IMR-90 (cell line): ENCODE measurements at regions not wholly inside any gene's neighbourhood (a gene's known extent, or its start where the extent isn't known, plus 50 kb on each side); places are given as distances from the start of the nearest gene placed in this dataset.

Experiments
- ATAC-seq: fragments of 200-7000 bp; cut with Tn5 transposase; 2 replicates; pipeline ENCODE4 v1.9.1; 2020; ENCODE audit warnings: low read depth, mild to moderate bottlenecking, moderate library complexity
- BruUV-seq: library from RNA; stranded (reverse); fragments of 400-500 nt; replicated peaks from 2 replicates; lab custom pipeline; 2021; lab: Mats Ljungman, UMichigan
- CTCF ChIA-PET: fragments of 300-600 bp; formaldehyde crosslinking; extraction: SDS; loops from one replicate; lab custom pipeline; 2021; ENCODE audit warnings: antibody characterized with exemption; lab: Yijun Ruan, JAX
- POLR2A ChIA-PET: fragments of 300-600 bp; sonication (Branson Sonifier 250); formaldehyde crosslinking; loops from one replicate; lab custom pipeline; 2022; ENCODE audit warnings: antibody characterized with exemption; ENCODE audit not compliant: unreplicated experiment; lab: Charles Lee
- DNase-seq: peaks from one replicate; pipeline ENCODE4 v3.0.0; 2013
- H2AFZ ChIP-seq: replicated peaks from 2 replicates; pipeline ENCODE3; 2013; ENCODE audit warnings: low read length, mild to moderate bottlenecking; ENCODE audit not compliant: poor library complexity
- H2AK5ac ChIP-seq: 2 replicates; pipeline ENCODE4 v1.6.1; 2013; ENCODE audit warnings: low read depth, low read length, inconsistent platforms
- H2AK9ac ChIP-seq: replicated peaks from 2 replicates; pipeline ENCODE3; 2013; ENCODE audit warnings: mild to moderate bottlenecking, low read depth, low read length, moderate library complexity; ENCODE audit not compliant: poor library complexity
- H2BK120ac ChIP-seq: 2 replicates; pipeline ENCODE4 v1.6.1; 2013; ENCODE audit warnings: low read depth, low read length, inconsistent platforms
- H2BK15ac ChIP-seq: 3 replicates; pipeline ENCODE4 v1.6.1; 2013; ENCODE audit warnings: low read depth, low read length, inconsistent platforms
- H2BK20ac ChIP-seq: 2 replicates; pipeline ENCODE4 v1.6.1; 2013; ENCODE audit warnings: low read depth, mild to moderate bottlenecking, inconsistent platforms, low read length, moderate library complexity
- H2BK5ac ChIP-seq: 2 replicates; pipeline ENCODE4 v1.6.1; 2013; ENCODE audit warnings: mild to moderate bottlenecking, low read depth, low read length, inconsistent platforms; ENCODE audit not compliant: poor library complexity, severe bottlenecking
- H3K14ac ChIP-seq: replicated peaks from 2 replicates; pipeline ENCODE4 v1.6.1; 2013; ENCODE audit warnings: low read depth, low read length, inconsistent platforms
- H3K18ac ChIP-seq: 2 replicates; pipeline ENCODE4 v1.6.1; 2013; ENCODE audit warnings: low read depth, low read length, control low read depth
- H3K23ac ChIP-seq: 2 replicates; pipeline ENCODE4 v1.6.1; 2013; ENCODE audit warnings: low read depth, low read length, inconsistent platforms
- H3K27ac ChIP-seq: 2 replicates; pipeline ENCODE4 v1.5.1; 2013; ENCODE audit warnings: mild to moderate bottlenecking, control low read depth, low read length; ENCODE audit not compliant: insufficient read depth
- H3K27me3 ChIP-seq: 2 replicates; pipeline ENCODE4 v1.6.1; 2013; ENCODE audit warnings: low read length; ENCODE audit not compliant: control insufficient read depth, insufficient read depth
- H3K36me3 ChIP-seq: 2 replicates; pipeline ENCODE4 v1.6.1; 2013; ENCODE audit warnings: low read length, mixed read lengths; ENCODE audit not compliant: control insufficient read depth, insufficient read depth
- H3K4ac ChIP-seq: 2 replicates; pipeline ENCODE4 v1.6.1; 2013; ENCODE audit warnings: low read depth, low read length, inconsistent platforms
- H3K4me1 ChIP-seq: 2 replicates; pipeline ENCODE4 v1.6.1; 2013; ENCODE audit warnings: low read length, mixed read lengths; ENCODE audit not compliant: control insufficient read depth, insufficient read depth
- H3K4me2 ChIP-seq: 2 replicates; pipeline ENCODE4 v1.6.1; 2013; ENCODE audit warnings: low read depth, mild to moderate bottlenecking, control low read depth, low read length, moderate library complexity
- H3K4me3 ChIP-seq: 2 replicates; pipeline ENCODE4 v1.5.1; 2013; ENCODE audit warnings: low read depth, mild to moderate bottlenecking, control low read depth, low read length, moderate library complexity; ENCODE audit not compliant: insufficient read depth
- H3K56ac ChIP-seq: 2 replicates; pipeline ENCODE4 v1.6.1; 2013; ENCODE audit warnings: low read length, inconsistent platforms; ENCODE audit not compliant: insufficient read depth; ENCODE audit errors: extremely low read depth
- H3K79me1 ChIP-seq, 2 experiments: 2 replicates each; pipeline ENCODE4 v1.6.1; 2013; ENCODE audit warnings: low read length in 2 of 2, inconsistent platforms in 1 of 2, low read depth in 1 of 2
- H3K9ac ChIP-seq: 2 replicates; pipeline ENCODE4 v1.6.1; 2013; ENCODE audit warnings: low read depth, low read length, control low read depth
- H3K9me1 ChIP-seq: 2 replicates; pipeline ENCODE4 v1.6.1; 2013; ENCODE audit warnings: low read length, inconsistent platforms; ENCODE audit not compliant: insufficient read depth
- H3K9me3 ChIP-seq: 2 replicates; pipeline ENCODE4 v1.6.1; 2013; ENCODE audit warnings: low read length; ENCODE audit not compliant: control insufficient read depth, insufficient read depth
- H4K20me1 ChIP-seq: 2 replicates; pipeline ENCODE4 v1.6.1; 2013; ENCODE audit warnings: low read length, inconsistent platforms; ENCODE audit not compliant: insufficient read depth
- H4K5ac ChIP-seq: 2 replicates; pipeline ENCODE4 v1.6.1; 2013; ENCODE audit warnings: mild to moderate bottlenecking, low read depth, low read length, control low read depth
- H4K8ac ChIP-seq, 2 experiments: 2 replicates each; pipeline ENCODE4 v1.6.1; 2013; ENCODE audit warnings: low read depth in 2 of 2, low read length in 2 of 2, control low read depth in 1 of 2, inconsistent platforms in 1 of 2
- H4K91ac ChIP-seq: 2 replicates; pipeline ENCODE4 v1.6.1; 2013; ENCODE audit warnings: low read depth, low read length, inconsistent platforms; ENCODE audit not compliant: insufficient read depth
- MAFK ChIP-seq: IDR thresholded peaks from 2 replicates; pipeline ENCODE4 v1.6.1; 2012; ENCODE audit warnings: low read depth, low read length, improper control_type of control experiment
- MAZ ChIP-seq: IDR thresholded peaks from 2 replicates; pipeline ENCODE4 v1.6.1; 2012; ENCODE audit warnings: low read depth, mild to moderate bottlenecking, low read length, improper control_type of control experiment, moderate library complexity, borderline replicate concordance
- MXI1 ChIP-seq: IDR thresholded peaks from 2 replicates; pipeline ENCODE4 v1.6.1; 2012; ENCODE audit warnings: low read depth, mild to moderate bottlenecking, low read length, moderate library complexity, borderline replicate concordance
- NFE2L2 ChIP-seq: fragments of 150-350 bp; IDR thresholded peaks from 2 replicates; pipeline ENCODE4 v1.6.1; 2016; ENCODE audit warnings: low read depth, mild to moderate bottlenecking, low read length
- POLR2A ChIP-seq: IDR thresholded peaks from 2 replicates; pipeline ENCODE4 v1.6.1; 2012; ENCODE audit warnings: mild to moderate bottlenecking, low read depth, low read length
- RAD21 ChIP-seq: IDR thresholded peaks from 2 replicates; pipeline ENCODE4 v1.6.1; 2012; ENCODE audit warnings: low read length, improper control_type of control experiment
- RFX5 ChIP-seq: IDR thresholded peaks from 2 replicates; pipeline ENCODE4 v1.8.0; 2012; ENCODE audit warnings: low read depth, mild to moderate bottlenecking, low read length, moderate library complexity
- SMC3 ChIP-seq: fragments of 150-350 bp; IDR thresholded peaks from 2 replicates; pipeline ENCODE4 v1.6.1; 2016; ENCODE audit warnings: low read depth, mild to moderate bottlenecking, antibody characterized with exemption, low read length, moderate library complexity
- dilution Hi-C: fragments of 300-500 bp; cut with HindIII; formaldehyde crosslinking; loops from one replicate; pipeline ENCODE4 v1.14.3; 2018; ENCODE audit warnings: low sequenced_read_pairs; ENCODE audit not compliant: unreplicated experiment
- in situ Hi-C: fragments of 300-500 bp; cut with MboI; formaldehyde crosslinking; loops from 3 replicates; pipeline ENCODE4 v1.14.3; 2019; ENCODE audit warnings: low sequenced_read_pairs, inconsistent platforms, mixed read lengths
- intact Hi-C: fragments of 100-400 bp; cut with micrococcal nuclease; formaldehyde crosslinking; loops from 2 replicates; pipeline ENCODE4 v1.10.0; 2022
- TF ChIP-seq, protein P1 (sequence below): conservative IDR thresholded peaks from 2 replicates; pipeline ENCODE4 v1.5.1; 2012; ENCODE audit warnings: mild to moderate bottlenecking, low read depth, low read length, improper control_type of control experiment

DNA sequence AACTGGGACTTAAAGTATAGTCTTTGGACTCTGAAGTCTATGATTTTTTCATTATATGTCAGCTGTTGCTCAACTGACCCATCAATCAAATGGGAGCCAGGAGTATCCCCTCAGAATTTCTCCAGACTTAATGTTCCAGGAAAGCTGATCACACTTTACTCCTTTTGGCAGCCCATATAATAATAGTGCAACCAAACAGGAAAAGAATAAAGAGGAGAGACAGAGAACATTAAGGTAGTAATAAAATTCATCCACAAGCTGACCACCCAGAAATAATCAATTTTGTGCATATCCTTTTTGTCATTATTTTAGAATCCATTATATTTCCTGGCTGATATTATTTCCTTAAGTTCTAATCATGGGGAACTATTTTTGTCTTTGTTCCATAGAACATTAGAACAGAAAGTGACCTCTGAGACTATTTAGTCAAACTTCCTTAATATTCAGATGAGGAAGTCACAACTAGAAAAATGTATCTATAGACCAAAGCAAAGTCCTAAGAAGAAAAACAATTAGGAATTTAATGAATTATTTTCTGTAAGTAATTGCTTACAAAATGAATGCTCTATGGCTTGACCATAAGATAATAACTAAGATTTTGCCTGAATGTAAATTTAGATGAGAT is 238.1 kb upstream of the SEL1L start:
- TF ChIP-seq NFE2L2 = no peak
- TF ChIP-seq MAZ = no peak
- TF ChIP-seq RAD21 = no peak
- TF ChIP-seq SMC3 = no peak
- TF ChIP-seq MAFK = no peak
- TF ChIP-seq, protein P1, sequence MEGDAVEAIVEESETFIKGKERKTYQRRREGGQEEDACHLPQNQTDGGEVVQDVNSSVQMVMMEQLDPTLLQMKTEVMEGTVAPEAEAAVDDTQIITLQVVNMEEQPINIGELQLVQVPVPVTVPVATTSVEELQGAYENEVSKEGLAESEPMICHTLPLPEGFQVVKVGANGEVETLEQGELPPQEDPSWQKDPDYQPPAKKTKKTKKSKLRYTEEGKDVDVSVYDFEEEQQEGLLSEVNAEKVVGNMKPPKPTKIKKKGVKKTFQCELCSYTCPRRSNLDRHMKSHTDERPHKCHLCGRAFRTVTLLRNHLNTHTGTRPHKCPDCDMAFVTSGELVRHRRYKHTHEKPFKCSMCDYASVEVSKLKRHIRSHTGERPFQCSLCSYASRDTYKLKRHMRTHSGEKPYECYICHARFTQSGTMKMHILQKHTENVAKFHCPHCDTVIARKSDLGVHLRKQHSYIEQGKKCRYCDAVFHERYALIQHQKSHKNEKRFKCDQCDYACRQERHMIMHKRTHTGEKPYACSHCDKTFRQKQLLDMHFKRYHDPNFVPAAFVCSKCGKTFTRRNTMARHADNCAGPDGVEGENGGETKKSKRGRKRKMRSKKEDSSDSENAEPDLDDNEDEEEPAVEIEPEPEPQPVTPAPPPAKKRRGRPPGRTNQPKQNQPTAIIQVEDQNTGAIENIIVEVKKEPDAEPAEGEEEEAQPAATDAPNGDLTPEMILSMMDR = no peak
- no peak for TF ChIP-seq RFX5
- TF ChIP-seq MXI1 = no peak
- no peak for TF ChIP-seq POLR2A
- ChIA-PET POLR2A (no interaction called here), CTCF (no interaction called here)
- H3K9me3 ChIP-seq = peaks cover 3% of the 10 kb centered on the region; the same call in 1 of the 2 replicates
- H2BK15ac ChIP-seq = no peak overlapping the region
- H4K8ac ChIP-seq = no peak overlapping the region
- no peak overlapping the region for H2BK20ac ChIP-seq
- H3K56ac ChIP-seq = no peak overlapping the region
- no peaks in the 10 kb centered on the region for H3K4me1 ChIP-seq
- H3K4me2 ChIP-seq = no peak overlapping the region
- H4K20me1 ChIP-seq = no peaks in the 10 kb centered on the region
- no peak overlapping the region for H3K18ac ChIP-seq
- no peak overlapping the region for H3K23ac ChIP-seq
- H3K36me3 ChIP-seq = no peaks in the 10 kb centered on the region
- no peak overlapping the region for H2BK5ac ChIP-seq
- no peak overlapping the region for H3K4me3 ChIP-seq
- intact Hi-C loops (no loop called here), dilution Hi-C loops (no loop called here), in situ Hi-C loops (no loop called here)
- no peak overlapping the region for H4K5ac ChIP-seq
- no peak overlapping the region for H3K4ac ChIP-seq
- no peak overlapping the region for H2BK120ac ChIP-seq
- no peak overlapping the region for H3K9ac ChIP-seq
- no peak overlapping the region for H2AFZ ChIP-seq
- ATAC-seq = no peak
- no TSS peak for BruUV-seq
- H4K91ac ChIP-seq = no peak overlapping the region
- no peak overlapping the region for H2AK5ac ChIP-seq
- no peak overlapping the region for H2AK9ac ChIP-seq
- H3K79me1 ChIP-seq = no peaks in the 10 kb centered on the region
- DNase-seq = no peak
- no peaks in the 10 kb centered on the region for H3K9me1 ChIP-seq
- no peak overlapping the region for H3K27ac ChIP-seq
- no peaks in the 10 kb centered on the region for H3K27me3 ChIP-seq
- H3K14ac ChIP-seq = no peak overlapping the region
